GM12873 (cell line): ENCODE measurements at regions not wholly inside any gene's neighbourhood (a gene's known extent, or its start where the extent isn't known, plus 50 kb on each side); places are given as distances from the start of the nearest gene placed in this dataset.

Experiments
- TF ChIP-seq, protein P1 (sequence below): IDR thresholded peaks from 2 replicates; pipeline ENCODE4 v1.5.1; 2012; ENCODE audit warnings: low read depth, mild to moderate bottlenecking, moderate library complexity, low read length, control low read depth; ENCODE audit not compliant: insufficient read depth; ENCODE audit errors: missing control alignments

DNA sequence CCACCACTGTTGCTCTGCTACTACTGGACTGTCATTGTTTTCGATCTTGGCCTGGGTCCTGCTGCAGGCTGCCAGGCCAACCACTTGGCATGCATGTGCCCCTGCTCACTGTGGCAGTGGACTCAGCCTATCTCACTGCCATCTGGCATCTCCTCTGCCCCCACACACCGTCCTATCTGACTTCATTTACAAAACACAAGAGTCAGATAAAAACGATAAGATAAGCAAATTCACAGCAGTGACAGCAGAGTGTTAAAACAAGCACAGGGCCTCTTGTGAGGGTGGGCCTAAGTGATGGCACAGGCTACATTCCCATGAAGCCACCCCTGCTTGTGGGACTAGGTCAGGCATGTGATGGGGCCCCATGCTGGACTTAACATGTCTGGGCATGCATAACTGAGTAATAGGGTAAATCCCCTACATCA, 68.1 kb downstream of the CRYGS start:
- TF ChIP-seq, protein P1, sequence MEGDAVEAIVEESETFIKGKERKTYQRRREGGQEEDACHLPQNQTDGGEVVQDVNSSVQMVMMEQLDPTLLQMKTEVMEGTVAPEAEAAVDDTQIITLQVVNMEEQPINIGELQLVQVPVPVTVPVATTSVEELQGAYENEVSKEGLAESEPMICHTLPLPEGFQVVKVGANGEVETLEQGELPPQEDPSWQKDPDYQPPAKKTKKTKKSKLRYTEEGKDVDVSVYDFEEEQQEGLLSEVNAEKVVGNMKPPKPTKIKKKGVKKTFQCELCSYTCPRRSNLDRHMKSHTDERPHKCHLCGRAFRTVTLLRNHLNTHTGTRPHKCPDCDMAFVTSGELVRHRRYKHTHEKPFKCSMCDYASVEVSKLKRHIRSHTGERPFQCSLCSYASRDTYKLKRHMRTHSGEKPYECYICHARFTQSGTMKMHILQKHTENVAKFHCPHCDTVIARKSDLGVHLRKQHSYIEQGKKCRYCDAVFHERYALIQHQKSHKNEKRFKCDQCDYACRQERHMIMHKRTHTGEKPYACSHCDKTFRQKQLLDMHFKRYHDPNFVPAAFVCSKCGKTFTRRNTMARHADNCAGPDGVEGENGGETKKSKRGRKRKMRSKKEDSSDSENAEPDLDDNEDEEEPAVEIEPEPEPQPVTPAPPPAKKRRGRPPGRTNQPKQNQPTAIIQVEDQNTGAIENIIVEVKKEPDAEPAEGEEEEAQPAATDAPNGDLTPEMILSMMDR = no peak

DNA sequence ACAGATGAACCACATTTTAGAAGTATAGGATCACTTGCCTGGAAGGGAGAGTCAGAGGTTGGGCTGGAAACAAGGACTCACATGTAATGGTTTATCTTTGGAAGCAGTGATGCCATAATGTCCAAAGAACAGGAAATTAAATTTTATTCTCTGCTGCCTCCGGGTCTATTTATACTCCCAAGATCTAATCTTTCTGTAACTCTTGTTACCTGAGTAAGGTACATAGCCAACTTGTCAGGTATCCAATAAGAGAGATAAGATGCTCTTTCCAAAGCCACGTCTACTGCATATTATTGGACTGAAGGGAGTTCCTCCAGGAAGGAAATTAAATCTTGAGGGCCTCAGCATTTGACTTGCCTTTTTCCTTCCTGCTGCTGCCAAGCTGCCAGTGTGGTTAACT, 71.0 kb downstream of the CRYGS start:
- TF ChIP-seq, protein P1 = no peak

DNA sequence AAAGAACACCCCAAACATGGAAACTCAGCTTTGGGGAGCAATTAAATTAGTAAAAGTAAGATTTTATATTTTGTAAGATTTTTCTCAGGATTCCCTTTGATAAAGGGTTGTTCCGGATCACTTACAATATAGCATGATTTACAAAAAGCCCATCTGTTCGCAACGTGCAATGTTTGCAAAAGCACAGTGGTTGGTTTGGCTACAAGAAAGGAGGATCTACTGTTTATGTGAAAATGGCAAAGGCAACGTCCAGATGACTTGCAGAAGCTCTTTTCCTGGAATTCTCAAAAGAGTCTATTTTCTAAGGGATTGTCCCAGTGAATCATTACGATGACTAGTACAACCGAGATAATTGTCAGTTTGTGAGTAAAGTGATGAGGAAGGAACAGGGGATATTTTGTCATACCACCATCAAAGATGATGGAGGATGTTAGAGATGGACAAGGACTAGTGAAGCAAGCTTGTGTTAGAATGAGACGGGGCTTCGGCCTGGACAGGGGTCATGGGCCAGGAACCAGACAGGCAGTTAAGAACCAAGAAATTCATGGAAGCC, 71.6 kb downstream of the CRYGS start:
- TF ChIP-seq, protein P1 = no peak

DNA sequence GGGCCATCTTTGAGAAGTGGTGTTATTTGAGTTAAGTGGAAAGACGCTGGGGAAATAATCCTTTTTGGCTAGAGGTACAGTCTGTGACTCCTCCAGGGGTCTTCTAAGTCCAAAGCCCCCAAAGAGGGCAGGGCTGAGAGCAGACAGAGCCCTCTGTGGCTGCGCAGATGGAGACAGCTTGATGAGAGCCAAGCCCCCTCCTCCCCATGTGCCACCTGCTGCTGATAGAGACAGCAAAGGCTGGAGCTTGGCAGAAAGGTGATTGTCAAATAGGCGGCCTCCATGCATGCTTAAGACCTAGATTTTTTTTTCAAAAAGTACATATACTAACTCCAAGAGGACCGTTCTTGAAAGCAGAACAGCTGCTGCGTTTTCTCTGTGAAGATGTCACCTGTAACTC, 72.4 kb downstream of the CRYGS start:
- TF ChIP-seq, protein P1 = no peak

DNA sequence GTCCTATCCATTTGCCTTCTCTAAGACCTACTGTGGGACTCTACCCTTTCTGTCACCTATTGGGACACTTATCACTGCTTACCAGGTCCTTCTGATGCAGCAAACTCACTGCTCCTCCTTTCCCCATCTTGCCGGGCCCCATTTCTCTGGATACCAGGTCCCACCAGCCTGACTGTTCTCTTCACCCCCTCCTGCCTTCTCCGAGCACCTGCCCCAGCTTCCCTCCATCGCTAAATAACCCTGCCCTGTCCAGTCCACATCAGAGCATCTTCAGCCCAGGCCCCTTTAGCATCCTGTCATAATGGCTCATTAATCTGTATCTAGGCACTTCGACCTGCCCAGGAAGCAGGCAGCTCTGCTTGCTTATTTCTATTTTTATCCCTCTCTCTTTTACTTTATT, 74.7 kb downstream of the CRYGS start:
- TF ChIP-seq, protein P1 = no peak

DNA sequence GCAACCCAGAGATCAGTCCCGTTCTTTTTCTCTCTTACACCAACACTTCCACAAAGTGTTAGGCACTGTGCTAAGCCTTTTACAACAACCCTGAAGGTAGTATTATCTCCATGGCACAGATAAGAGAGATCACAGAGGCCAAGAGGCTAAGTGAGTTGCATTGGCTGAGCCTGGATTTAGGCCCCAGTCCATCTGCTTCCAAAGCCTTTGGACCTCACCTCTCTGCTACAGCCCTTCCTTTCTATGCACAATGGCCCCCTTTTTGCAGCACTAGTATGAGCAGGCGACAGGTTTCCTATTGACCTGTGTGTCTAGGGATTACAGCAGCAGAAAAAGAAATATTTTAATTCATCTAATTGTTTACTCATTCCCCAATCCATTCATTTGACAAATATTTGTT, 76.2 kb downstream of the CRYGS start:
- TF ChIP-seq, protein P1 = no peak

DNA sequence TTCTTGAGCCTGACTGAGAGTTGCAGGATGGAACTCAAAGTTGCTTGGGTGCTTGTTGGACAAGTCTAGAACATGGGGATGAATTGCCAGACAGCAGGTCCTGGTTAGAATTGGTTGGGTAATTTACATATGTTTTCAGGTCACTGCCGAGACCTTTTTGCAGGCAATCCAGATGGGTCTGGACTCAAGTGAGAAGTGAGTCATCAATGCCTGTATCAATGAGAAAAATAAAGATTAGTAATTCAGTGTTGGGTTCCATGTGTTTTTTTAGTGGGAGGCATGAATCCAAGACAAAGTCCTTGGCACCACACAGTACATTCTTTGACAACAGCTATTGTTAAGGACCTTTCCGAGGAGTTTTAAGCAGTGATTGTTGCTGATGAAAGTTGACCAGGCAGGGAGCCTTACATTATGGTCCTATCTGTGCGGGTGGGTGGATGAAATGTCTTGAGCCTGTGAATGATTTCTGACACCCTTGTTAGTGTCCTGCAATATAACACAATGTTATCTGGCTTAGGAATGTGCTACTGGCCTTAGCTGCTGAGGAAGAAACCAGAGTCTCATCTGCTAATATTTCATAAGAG, 77.7 kb downstream of the CRYGS start:
- TF ChIP-seq, protein P1 = no peak
